Prostate gland (tissue), 2 donors: ENCODE measurements at regions not wholly inside any gene's neighbourhood (a gene's known extent, or its start where the extent isn't known, plus 50 kb on each side); places are given as distances from the start of the nearest gene placed in this dataset.

Source experiments
- CTCF ChIP-seq, 4 experiments: fragments of 200-600 bp in 2 of 4; fragments of 450-650 bp in 2 of 4; sonication (generic) in 2 of 4; IDR thresholded peaks; 1 replicate in 3 of 4; 2 replicates in 1 of 4; pipeline ENCODE4 v1.5.1; 2016 to 2019; ENCODE audit warnings: antibody characterized with exemption in 4 of 4, mild to moderate bottlenecking in 2 of 4, moderate library complexity in 2 of 4
- POLR2A ChIP-seq: fragments of 450-650 bp; IDR thresholded peaks from one replicate; pipeline ENCODE4 v1.6.1; 2016; ENCODE audit warnings: antibody characterized with exemption, mild to moderate bottlenecking
- POLR2AphosphoS5 ChIP-seq: sonication (generic); formaldehyde crosslinking; IDR thresholded peaks from one replicate; pipeline ENCODE4 v1.6.1; 2017; ENCODE audit warnings: antibody characterized with exemption

GRCh38 chrX:45632506-45632905 lies 431.8 kb upstream of the DIPK2B start:
- TF ChIP-seq CTCF (IDR thresholded peaks at IDR 0.05) = no peak
- TF ChIP-seq POLR2A = no peak
- no peak for TF ChIP-seq POLR2AphosphoS5
